ENCODE measurements at regions not wholly inside any gene's neighbourhood (a gene's known extent, or its start where the extent isn't known, plus 50 kb on each side); places are given as distances from the start of the nearest gene placed in this dataset.
A peak's percentile ranks its signal among the peaks of the same experiment; 100 is the strongest.

- DNase-seq (ENCODE audit: low read depth): no peak
Measured at GRCh38 chr12:107320929-107321631, 227.7 kb upstream of the CRY1 start.

DNA sequence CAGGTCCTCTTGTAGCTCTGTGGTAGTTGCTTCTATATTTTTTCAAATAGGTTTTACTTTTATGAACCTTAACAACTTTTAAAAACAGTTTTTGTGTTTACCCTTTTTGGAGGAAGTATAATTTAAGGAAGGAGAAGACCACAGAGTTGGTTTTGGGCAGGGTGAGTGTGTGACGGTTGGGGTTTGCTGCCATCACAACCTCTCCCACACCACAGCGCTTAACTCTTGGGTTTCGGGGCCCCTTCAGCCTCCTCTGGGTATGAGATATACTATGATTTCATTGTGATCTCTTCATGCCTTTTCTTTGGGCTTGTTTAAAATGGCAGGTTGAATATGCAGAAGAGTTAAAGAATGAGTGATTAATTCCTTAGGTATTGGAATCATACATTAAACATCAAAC, 228.7 kb upstream of the CRY1 start:
- DNase-seq (ENCODE audit: low read depth): no peak

DNA sequence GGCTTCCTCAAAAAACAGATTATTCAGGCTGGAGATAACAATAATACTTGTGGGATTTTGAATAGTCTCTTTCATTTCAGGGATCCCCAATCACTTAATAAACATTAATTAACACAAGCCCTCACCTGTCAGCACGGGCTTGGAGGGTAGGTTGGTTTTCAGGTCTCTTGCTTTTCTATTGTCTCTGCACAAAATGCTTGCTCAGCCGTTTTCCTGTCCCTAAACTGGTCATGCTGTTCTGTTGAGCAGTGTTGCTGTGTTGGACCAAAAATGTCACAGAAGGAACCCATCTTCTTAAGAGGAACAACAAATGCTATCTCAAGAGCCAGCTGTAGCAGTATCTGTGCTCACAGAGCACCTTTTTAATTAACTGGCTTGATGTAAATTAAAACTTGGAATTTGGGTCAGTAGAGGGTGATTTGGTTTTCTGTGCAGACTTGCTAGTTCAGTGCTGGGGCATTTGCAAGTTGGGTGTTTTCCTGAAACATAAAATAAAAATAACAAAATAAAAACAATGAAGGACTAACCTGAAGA, 231.8 kb upstream of the CRY1 start:
- DNase-seq (ENCODE audit: low read depth): no peak

DNA sequence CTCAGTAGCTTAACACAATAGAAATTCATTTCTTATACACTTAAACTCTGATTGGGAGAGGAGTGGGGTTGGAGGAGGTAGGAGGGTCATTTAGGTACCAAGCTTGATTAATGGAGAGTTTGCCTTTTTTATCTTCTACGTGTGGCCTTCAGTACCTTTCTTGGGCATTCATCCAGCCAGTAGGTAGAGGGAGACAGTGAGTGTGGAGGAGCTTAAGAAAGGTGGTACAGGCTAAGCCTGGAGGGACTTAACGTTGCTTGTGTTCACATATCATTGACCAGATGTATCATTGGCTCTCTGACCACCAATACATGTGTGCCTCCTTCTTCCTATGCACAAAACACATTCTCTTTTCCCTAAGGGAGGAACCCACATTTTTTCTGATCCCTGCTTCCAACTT, 232.9 kb upstream of the CRY1 start:
- no peak for DNase-seq (ENCODE audit: low read depth)

DNA sequence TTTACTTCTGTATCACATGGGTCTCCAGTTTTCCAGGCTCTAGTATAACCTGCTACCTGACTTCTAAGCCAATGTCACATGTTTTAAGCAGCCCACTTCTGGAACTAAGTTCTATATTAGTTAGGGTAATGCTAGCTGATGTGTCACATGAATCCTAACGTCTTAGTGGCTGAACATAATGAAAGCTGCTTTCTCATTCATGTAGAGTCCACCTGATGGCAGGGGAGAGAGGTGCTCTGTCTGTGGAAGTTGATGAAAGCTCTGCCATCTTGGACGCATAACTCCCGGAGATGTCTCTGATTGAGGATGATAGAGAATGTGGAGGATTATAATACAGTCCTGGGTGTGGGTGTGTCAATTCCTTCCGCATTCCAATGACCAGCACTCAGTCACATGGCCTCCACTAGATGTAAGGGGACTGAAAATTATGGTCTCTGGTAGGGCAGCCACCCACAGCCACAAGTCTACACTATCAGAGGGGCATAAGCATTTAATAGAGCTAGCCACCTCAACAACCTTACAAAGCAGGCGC, 234.4 kb upstream of the CRY1 start:
- DNase-seq (ENCODE audit: low read depth): no peak

- no peak for DNase-seq (ENCODE audit: low read depth)
Measured at GRCh38 chr12:107328442-107329133, 235.2 kb upstream of the CRY1 start.

- no peak for DNase-seq (ENCODE audit: low read depth)
Measured at GRCh38 chr12:107329569-107330324, 236.4 kb upstream of the CRY1 start.

- DNase-seq (ENCODE audit: low read depth): no peak
Measured at GRCh38 chr12:107330831-107331431, 237.6 kb upstream of the CRY1 start.

- no peak for DNase-seq (ENCODE audit: low read depth)
Measured at GRCh38 chr12:107331471-107331870, 238.1 kb upstream of the CRY1 start.

DNA sequence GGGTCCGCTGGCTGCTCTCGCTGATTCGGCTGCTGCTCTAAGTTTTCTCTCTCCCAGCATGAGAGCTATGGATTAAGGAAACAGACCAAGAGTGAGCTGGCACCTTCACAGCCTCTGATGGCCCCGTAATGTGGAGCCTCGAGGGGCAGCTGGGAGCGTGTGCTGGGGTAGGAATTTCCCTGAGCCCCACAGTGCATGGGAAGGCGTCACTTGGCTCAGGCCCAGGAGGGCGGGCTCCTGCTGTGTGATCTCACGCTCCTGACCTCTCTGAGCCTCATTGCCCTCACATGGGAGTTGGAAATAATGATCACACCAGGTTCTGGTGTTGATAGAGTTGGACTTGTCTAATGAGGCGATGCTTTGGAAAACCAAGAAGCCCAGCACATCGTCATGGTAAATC, 238.6 kb upstream of the CRY1 start:
- no peak for DNase-seq (ENCODE audit: low read depth)

GRCh38 chr12:107332743-107333142, 239.4 kb upstream of the CRY1 start:
- no peak for DNase-seq (ENCODE audit: low read depth)

DNA sequence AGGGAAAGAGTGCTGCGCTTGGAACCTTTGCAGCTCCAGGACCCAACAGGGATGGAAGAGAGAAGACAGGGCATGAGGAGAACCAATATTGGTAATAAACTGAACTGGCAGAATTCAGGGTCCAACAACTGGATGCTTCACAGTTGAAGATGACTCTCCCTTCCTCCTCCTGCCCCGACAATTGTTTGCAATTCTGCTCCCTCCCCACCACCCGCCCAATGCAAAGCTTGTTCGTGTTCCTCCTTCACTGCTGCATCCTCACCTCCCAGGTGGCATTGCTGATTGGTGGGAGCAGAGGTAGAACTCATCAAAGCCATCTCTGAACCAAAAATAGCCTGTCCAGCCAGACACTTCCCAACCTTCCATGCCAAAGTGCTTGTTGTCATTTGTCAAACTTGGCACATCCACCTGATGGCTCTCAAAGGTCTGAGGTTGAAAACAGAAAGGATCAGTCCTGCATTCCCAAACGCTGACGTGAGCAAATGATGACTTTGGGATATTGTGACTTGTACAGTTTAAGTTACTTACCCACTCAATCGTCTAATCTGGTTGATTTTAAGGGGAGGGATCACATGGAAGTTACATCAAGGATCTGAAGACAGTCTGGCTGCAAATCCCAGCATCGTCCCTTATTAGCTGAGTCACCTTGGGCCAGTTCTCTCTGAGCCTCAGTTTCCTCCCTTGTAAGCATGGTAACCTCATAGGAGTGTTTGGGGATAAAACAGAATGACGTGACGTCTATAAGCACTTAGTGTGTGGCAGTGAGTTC, 242.6 kb upstream of the CRY1 start:
- no peak for DNase-seq (ENCODE audit: low read depth)

DNA sequence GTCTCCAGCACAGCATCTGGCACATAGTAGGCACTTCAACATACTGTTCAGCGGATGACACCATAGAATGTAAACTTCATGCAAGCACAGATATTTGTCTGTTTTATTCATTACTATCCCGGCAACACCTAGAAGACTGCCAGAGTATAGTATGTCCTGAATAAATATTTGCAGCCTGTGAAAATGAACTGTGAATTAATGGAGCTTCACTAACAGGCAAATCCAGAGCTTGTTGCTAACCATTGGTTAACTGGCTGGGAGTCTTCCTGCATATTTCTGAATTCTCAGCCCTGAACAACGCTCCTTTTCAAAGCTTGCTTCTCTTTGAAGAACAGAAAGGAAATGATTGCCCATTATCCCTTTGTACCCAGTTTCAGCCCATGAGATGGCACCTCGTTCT, 243.3 kb upstream of the CRY1 start:
- no peak for DNase-seq (ENCODE audit: low read depth)

- no peak for DNase-seq (ENCODE audit: low read depth)
Measured at GRCh38 chr12:107337346-107338095, 244.2 kb upstream of the CRY1 start.

- no peak for DNase-seq (ENCODE audit: low read depth)
Measured at GRCh38 chr12:107339487-107339886, 246.1 kb upstream of the CRY1 start.

DNA sequence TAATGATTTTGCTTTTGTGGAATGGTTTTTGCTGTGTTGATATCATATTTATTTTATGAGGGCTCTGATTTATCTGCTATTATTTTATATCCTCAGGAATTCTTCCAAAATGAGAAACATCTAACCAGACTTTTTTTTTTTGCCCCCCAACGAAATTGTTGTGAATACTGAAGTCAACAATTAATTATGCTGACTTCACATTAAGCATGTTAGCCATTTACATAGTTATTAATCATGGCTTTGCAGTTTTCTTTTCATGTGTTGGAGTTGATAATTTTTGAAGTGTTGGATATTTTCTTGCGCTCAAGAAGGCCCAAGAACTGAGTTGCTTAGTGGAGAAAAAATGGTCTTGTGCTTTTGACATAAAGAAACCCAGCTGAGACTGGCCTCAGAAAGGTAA, 246.6 kb upstream of the CRY1 start:
- no peak for DNase-seq (ENCODE audit: low read depth)

DNA sequence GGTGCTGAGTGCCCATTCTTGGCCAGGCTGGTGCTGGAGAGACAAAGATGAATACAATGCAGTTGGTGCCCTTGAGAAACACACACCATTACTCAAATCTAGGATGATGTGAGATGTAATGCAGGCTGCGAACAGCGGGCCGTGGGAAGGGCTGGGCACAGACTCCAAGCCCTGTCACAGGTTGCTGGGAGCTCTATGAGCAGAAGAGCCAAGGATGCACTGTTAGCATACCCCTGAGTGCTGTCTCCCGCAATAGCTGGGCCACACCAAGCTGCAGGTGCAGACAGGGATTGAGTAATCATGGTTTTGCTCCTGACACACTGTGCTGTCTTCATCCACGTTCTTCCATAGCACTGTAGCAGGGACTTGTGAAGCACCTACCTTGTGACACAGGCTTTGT, 247.5 kb upstream of the CRY1 start:
- no peak for DNase-seq (ENCODE audit: low read depth)

DNA sequence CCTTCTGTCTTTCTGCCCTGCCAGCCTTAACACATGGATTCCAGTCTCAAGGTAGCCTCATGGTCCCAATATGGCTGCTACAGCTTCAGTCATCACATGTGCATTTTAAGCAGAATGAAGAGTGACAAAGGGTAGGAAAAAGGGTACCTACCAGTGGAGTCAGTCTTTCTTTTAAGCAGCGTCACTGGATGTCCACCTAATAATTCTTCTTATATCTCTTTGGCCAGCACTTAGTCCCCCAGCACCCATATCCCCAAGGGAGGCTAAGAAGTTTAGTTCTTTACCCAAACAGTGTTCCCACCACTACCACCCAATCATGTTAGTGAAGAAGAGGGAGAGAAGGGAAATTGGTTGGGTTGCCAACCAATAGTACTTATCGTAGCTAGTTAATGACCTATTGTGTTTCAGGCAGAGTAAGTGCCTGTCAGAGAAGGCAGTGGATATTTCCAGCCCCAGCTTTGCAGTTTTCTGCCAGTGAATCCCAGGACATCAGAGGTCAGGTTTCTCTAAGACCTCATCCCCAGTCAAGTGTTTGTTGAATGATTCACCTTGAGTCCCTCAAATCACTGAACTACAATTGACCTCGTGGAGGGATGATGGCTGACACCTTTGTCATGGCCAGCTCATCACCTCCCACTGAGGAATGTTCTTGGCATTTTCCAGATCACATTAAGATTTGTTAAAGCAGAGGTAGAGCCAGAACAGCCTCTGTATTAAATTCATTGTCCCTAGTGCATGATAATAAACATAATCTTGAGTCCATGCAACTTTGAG, 250.9 kb upstream of the CRY1 start:
- peak; percentile 78 for DNase-seq (ENCODE audit: low read depth)

DNA sequence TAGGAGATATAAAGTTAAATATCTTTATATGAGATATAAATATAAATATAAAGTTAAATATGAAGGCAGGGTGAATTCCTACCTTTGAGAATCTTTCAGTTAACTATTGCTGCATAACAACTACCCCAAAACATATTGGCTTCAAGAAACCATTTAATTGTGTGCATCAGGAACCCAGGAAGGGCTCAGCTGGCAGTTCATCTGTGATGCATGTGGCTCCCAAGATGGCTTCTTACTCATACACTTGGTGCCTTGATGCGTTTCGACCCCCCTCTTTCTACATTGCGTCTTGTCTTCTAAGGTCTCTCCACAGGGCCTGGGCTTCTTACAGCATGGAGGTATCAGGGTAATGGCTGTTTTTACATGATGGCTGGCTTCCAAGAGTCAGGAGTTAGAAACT, 253.9 kb upstream of the CRY1 start:
- no peak for DNase-seq (ENCODE audit: low read depth)

Data from HS-5 (cell line).